ENCODE measurements at regions not wholly inside any gene's neighbourhood (a gene's known extent, or its start where the extent isn't known, plus 50 kb on each side); places are given as distances from the start of the nearest gene placed in this dataset.

DNA sequence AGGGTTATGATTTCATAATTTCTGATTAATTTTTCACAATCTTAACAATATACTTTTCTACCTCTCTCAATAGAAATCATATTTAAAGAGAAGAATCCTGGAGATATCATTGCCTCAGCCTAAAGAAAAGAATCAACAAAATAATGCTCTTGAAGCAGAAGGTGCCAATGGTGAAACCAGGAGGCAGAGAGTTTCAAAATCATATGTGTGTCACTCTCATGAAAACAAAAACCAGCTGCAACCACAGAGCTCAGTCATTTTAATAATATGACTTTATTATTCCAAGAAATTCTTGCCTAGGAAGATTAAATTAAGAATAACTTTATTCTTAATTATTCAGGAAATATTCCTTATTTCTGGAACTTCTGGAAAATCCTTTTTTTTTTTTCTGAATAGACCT is 266.8 kb upstream of the ACTBL2 start:
- no peak for TF ChIP-seq POLR2A (IDR thresholded peaks at IDR 0.05)
- TF ChIP-seq, protein P1, sequence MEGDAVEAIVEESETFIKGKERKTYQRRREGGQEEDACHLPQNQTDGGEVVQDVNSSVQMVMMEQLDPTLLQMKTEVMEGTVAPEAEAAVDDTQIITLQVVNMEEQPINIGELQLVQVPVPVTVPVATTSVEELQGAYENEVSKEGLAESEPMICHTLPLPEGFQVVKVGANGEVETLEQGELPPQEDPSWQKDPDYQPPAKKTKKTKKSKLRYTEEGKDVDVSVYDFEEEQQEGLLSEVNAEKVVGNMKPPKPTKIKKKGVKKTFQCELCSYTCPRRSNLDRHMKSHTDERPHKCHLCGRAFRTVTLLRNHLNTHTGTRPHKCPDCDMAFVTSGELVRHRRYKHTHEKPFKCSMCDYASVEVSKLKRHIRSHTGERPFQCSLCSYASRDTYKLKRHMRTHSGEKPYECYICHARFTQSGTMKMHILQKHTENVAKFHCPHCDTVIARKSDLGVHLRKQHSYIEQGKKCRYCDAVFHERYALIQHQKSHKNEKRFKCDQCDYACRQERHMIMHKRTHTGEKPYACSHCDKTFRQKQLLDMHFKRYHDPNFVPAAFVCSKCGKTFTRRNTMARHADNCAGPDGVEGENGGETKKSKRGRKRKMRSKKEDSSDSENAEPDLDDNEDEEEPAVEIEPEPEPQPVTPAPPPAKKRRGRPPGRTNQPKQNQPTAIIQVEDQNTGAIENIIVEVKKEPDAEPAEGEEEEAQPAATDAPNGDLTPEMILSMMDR (IDR thresholded peaks at IDR 0.05) = no peak
